Inferior parietal cortex (tissue), 1 donor: ENCODE measurements at regions not wholly inside any gene's neighbourhood (a gene's known extent, or its start where the extent isn't known, plus 50 kb on each side); places are given as distances from the start of the nearest gene placed in this dataset.

Source experiments
- DNase-seq: peaks from one replicate; pipeline ENCODE4 v3.0.0-alpha.2; 2016; ENCODE audit errors: extremely low spot score

GRCh38 chr1:5465281-5465711, 526.9 kb downstream of the NPHP4 start:
- DNase-seq = no peak

- no peak for DNase-seq
Observed at GRCh38 chr1:5464366-5464765, 527.9 kb downstream of the NPHP4 start.

GRCh38 chr1:5460974-5461373, 531.3 kb downstream of the NPHP4 start:
- DNase-seq = no peak

DNA sequence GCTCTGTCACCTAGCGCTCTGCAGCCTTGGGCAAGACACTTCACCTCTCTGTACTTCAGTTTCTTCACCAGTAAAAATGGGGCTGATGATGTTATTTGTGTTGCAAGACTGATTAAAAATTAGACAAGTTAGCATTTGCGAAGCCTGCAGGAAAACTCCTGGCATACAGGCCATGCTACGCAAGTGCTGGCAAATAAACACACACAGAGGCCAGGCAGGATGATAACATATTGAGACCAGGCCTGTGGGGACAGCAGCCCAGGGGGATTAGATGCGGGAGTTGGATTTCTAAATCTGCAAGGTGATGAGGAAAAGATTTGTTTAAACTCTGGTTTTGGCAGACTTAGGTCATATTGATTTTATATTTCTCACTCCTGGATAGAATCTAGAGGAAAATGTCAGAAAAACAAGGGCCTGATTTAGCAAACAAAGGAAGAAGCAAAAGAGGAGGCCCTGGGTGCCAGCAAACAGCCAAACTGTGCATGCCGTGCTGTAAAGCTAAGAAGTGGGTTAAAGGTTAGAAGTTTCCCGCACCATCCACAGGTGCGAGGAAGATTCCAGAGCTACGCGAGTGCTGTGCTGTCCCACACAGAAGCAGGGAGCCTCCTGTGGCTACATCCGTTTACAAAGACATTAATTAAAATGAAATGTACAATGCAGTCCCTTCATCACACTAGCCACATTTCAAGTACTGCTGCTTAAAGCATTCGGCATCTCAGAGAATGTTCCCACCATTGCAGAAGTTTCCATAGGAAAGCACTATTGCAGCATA, 532.2 kb downstream of the NPHP4 start:
- no peak for DNase-seq

DNA sequence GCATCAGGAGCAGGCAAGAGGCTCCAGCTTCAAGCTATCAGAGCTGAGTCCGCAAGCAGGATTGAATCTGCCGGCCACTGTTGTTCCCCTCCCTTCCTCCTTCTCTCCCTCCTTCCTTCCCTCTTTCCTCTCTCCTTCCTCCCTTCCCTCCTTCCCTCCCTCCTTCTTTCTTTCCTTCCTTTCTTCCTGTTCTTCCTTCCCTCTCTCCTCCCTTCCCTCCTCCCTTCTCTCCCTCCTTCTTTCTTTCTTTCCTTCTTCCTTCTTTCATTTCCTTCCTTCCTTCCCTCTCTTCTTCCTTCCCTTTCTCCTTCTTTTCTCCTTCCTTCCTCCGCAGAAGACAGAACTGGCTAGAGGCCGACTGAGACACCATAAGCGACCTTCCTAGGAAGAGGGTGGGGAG, 534.0 kb downstream of the NPHP4 start:
- DNase-seq = no peak

DNA sequence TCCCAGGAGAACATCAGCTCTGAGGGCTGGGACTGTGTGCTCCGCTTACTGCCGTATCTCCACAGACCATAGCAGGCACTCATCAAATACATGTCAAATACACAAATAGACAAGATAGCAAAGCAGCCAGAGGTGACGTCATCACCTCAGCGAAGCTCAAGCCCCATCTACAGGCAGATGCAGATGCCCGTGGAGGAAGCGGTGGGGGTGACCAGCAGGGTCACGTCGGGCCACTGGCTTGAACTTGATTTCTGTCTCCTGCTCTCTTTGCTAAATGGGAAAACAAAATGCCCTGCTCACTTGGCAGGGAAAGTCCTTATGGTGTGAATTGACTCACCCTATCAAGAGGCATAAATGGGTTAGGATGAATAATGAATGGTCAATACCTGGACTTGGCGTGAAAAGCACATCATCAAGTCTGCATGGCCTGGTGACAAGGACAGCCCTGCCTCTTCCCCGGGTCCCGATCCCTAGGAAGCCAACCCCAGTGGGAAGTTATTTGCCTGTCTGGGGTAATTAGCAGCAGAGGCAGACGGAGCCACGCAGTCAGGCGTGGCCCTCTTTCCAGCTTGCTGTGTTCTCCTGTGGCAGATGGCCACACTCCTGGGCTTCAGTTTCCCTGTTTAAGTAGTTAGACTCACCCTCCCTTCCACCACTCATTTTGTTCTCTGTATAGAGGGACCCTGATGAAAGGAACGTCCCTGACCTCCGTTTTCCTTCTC, 536.0 kb downstream of the NPHP4 start:
- DNase-seq = no peak

DNA sequence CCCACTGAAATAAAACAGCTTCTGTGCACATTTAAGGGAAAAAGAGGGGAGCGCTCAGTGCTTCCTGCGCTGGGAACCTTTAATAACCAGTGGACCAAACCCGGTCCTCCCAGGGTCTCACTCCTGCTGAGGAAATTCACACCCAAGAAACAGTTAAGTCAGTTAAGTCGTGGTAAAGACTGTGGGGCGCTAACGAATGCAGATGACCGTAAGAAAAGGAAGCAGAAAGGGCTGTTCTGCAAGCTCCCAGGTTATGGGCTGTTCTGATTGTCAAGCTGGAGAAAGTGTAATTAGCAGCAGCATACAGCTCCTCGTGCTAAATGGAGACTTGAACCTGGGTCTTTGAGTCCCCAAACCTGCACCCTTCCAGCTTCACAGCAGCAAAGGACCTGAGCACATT, 536.6 kb downstream of the NPHP4 start:
- no peak for DNase-seq

- DNase-seq = no peak
Observed at GRCh38 chr1:5455056-5455455, 537.2 kb downstream of the NPHP4 start.

DNA sequence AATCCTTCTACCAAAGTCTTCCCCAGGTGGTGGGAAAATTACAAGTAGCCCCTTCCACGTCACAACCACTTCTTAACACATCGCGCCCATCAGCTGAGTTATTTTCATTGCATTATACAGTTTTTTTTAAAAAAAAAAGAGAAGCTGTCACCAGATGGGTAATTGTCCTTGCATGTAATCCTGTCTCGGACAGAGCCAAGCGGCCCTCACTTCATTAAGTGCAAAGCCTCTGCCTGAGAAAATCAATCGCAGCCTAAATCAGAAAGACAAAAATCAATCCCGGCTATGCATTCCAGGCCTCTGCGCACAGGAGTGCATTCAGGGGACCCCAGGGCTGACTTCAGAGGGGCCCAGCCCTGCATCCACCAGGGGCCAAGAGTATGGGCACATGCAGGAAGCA, 538.9 kb downstream of the NPHP4 start:
- DNase-seq = no peak

- DNase-seq = no peak
Observed at GRCh38 chr1:5451671-5452070, 540.6 kb downstream of the NPHP4 start.

DNA sequence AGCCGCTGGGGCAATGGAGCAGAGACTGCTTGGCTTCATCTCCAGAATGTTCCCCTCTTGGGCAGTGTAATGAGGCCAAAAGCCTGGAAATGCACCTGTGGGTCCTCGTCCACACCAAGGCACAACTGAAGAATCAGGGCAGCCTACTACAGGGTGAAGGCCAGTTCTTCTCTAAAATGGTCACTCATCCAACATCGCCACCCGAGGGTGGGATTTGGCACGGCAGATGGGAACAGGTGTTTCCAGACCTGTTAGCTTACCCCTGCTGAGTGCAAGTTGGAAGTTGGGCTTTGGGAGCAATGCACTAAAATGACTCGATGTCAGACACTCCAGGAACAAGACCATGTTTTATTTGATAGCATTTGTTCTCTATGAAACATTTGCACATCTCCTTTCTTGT, 543.7 kb downstream of the NPHP4 start:
- DNase-seq = no peak

GRCh38 chr1:5447503-5447960, 544.7 kb downstream of the NPHP4 start:
- no peak for DNase-seq

DNA sequence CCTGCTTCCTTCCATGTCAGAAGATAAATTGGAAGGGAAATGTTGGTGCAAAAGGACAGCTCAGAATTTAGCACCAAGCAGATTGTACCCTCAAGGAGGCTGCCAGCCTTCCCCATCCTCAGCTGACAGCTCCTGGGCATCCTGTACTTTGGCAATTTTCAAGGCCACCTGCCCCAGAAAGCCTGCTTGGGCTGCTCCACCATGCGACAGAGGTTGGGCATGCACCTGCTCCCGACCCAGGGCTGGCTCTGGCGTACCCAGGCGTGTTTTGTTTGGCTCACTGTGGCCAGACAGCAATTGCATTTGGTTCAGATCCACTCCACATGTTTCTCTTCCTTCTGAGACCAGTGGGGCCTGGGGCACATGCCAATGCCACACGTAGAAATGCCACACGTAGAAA, 547.8 kb downstream of the NPHP4 start:
- DNase-seq = no peak

GRCh38 chr1:5436808-5437207, 555.4 kb downstream of the NPHP4 start:
- DNase-seq = no peak

DNA sequence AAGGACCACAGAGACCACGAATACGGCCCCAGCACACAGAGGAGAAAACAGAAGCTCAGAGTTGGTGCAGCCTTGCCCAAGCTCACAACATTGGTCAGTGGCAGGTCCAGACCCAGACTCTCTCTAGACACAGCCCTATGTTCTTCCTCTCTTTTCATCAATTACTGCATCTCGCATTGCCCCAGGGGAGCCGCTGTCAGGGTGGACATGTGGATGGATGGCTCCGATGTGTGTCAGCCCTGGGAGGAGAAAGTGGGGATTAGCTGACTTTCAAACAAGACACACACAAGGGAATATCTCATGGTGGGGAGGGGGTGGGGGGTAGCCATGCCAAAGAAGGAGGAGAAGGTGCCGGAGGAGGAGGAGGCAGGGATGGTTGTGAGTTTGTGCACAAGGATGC, 556.8 kb downstream of the NPHP4 start:
- DNase-seq = no peak

GRCh38 chr1:5432436-5432835, 559.8 kb downstream of the NPHP4 start:
- no peak for DNase-seq

- DNase-seq = no peak
Observed at GRCh38 chr1:5430911-5431697, 561.1 kb downstream of the NPHP4 start.

GRCh38 chr1:5430136-5430535, 562.1 kb downstream of the NPHP4 start:
- no peak for DNase-seq

DNA sequence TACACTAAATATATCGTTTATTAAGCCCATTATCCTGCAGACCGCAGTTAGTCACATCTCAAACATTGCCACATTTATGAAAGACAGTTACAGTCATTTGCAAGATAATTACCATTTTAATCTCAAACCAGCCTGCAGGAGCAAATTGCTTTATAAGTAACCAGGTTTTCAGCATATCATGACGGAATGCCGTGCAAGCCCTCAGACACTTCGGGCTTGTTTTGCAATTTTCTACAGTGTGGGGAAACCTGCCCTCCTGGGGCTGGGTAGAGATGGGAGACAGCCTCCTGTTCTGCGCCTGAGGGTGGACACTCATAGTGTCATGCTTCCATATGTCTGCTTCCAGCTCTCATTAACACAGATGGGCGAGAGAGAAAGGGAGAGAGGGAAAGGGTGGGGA, 563.9 kb downstream of the NPHP4 start:
- no peak for DNase-seq

- DNase-seq = no peak
Observed at GRCh38 chr1:5427026-5427613, 565.1 kb downstream of the NPHP4 start.

DNA sequence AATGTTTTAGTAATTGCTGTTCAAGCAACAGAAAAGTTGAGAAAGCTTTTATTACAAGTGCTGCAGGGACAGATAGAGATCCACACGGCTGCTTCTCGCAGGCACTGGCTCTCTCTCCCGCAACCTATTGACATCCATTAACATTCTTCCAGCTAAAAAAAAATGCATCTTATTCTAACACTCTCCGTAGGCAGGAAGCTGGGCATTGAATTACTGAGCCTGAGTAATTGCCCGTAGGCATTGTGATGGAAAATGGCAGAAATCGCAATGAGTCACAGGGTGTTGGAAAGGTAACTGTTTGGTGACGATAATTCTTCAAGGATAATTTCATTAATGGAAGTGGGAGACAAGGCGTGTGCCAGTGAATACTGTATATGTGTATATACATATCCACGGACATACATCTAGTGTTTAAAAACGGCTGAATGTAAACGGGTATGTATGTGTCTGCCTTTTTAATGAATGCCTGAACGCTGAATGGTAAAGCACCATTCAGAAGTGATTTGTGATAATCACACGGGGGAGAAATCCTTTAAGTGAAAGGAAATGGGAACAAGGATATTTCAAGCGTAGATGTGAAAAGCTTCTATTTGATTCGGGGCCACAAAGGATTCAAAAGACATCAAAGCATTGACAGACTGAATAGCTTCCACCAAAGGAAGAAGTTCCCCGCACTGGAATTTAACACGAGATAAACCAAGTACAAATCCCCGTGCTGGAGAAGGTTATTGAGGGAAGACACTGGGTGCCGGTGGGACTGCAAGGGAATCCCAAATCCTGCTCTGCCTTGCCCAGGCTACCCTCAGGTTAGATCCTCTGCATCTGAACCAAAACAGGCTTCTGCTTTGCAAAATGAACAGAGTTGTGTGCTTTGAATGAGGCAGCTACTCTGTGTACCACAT, 567.2 kb downstream of the NPHP4 start:
- no peak for DNase-seq
